ENCODE measurements at regions not wholly inside any gene's neighbourhood (a gene's known extent, or its start where the extent isn't known, plus 50 kb on each side); places are given as distances from the start of the nearest gene placed in this dataset.

DNA sequence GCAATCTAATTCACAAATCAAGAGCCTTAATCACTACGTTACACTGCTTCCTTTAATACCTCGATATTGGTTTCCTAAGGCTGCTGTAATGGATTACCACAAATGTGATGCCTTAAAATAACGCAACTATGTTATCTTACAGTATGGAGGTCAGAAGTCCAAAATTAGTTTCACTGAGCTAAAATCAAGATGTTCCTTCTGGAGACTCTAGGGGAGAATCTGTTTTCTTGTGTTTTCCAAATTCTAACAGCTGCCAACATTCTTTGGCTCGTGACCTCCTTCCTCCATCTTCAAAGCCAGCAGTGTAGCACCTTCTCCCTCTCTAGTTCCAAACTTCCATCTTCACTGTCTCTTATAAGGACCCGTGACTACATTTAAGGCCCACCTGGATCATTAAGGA, 335.0 kb upstream of the NFIA start (continued):
- TF ChIP-seq, protein P1, sequence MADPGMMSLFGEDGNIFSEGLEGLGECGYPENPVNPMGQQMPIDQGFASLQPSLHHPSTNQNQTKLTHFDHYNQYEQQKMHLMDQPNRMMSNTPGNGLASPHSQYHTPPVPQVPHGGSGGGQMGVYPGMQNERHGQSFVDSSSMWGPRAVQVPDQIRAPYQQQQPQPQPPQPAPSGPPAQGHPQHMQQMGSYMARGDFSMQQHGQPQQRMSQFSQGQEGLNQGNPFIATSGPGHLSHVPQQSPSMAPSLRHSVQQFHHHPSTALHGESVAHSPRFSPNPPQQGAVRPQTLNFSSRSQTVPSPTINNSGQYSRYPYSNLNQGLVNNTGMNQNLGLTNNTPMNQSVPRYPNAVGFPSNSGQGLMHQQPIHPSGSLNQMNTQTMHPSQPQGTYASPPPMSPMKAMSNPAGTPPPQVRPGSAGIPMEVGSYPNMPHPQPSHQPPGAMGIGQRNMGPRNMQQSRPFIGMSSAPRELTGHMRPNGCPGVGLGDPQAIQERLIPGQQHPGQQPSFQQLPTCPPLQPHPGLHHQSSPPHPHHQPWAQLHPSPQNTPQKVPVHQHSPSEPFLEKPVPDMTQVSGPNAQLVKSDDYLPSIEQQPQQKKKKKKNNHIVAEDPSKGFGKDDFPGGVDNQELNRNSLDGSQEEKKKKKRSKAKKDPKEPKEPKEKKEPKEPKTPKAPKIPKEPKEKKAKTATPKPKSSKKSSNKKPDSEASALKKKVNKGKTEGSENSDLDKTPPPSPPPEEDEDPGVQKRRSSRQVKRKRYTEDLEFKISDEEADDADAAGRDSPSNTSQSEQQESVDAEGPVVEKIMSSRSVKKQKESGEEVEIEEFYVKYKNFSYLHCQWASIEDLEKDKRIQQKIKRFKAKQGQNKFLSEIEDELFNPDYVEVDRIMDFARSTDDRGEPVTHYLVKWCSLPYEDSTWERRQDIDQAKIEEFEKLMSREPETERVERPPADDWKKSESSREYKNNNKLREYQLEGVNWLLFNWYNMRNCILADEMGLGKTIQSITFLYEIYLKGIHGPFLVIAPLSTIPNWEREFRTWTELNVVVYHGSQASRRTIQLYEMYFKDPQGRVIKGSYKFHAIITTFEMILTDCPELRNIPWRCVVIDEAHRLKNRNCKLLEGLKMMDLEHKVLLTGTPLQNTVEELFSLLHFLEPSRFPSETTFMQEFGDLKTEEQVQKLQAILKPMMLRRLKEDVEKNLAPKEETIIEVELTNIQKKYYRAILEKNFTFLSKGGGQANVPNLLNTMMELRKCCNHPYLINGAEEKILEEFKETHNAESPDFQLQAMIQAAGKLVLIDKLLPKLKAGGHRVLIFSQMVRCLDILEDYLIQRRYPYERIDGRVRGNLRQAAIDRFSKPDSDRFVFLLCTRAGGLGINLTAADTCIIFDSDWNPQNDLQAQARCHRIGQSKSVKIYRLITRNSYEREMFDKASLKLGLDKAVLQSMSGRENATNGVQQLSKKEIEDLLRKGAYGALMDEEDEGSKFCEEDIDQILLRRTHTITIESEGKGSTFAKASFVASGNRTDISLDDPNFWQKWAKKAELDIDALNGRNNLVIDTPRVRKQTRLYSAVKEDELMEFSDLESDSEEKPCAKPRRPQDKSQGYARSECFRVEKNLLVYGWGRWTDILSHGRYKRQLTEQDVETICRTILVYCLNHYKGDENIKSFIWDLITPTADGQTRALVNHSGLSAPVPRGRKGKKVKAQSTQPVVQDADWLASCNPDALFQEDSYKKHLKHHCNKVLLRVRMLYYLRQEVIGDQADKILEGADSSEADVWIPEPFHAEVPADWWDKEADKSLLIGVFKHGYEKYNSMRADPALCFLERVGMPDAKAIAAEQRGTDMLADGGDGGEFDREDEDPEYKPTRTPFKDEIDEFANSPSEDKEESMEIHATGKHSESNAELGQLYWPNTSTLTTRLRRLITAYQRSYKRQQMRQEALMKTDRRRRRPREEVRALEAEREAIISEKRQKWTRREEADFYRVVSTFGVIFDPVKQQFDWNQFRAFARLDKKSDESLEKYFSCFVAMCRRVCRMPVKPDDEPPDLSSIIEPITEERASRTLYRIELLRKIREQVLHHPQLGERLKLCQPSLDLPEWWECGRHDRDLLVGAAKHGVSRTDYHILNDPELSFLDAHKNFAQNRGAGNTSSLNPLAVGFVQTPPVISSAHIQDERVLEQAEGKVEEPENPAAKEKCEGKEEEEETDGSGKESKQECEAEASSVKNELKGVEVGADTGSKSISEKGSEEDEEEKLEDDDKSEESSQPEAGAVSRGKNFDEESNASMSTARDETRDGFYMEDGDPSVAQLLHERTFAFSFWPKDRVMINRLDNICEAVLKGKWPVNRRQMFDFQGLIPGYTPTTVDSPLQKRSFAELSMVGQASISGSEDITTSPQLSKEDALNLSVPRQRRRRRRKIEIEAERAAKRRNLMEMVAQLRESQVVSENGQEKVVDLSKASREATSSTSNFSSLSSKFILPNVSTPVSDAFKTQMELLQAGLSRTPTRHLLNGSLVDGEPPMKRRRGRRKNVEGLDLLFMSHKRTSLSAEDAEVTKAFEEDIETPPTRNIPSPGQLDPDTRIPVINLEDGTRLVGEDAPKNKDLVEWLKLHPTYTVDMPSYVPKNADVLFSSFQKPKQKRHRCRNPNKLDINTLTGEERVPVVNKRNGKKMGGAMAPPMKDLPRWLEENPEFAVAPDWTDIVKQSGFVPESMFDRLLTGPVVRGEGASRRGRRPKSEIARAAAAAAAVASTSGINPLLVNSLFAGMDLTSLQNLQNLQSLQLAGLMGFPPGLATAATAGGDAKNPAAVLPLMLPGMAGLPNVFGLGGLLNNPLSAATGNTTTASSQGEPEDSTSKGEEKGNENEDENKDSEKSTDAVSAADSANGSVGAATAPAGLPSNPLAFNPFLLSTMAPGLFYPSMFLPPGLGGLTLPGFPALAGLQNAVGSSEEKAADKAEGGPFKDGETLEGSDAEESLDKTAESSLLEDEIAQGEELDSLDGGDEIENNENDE (IDR thresholded peaks at IDR 0.05; ENCODE audit: insufficient replicate concordance, low read length), result no peak
- TF ChIP-seq EP300 (IDR thresholded peaks at IDR 0.05; ENCODE audit: borderline replicate concordance in 1 of 2, low read depth in 2 of 2, low read length in 2 of 2) (no peak), SIX5 (IDR thresholded peaks at IDR 0.05; ENCODE audit: low read depth, low read length) (no peak), SUZ12 (IDR thresholded peaks at IDR 0.05; ENCODE audit: low read length) (no peak), POLR2AphosphoS5 (IDR thresholded peaks at IDR 0.05; ENCODE audit: low read depth, low read length) (no peak), RBBP5 (IDR thresholded peaks at IDR 0.05; ENCODE audit: borderline replicate concordance, low read depth, low read length) (no peak), CTBP2 (IDR thresholded peaks at IDR 0.05; ENCODE audit: borderline replicate concordance, insufficient read depth, insufficient read length, low read length) (no peak), RFX5 (IDR thresholded peaks at IDR 0.05; ENCODE audit: borderline replicate concordance, low read depth, low read length) (no peak), BRCA1 (IDR thresholded peaks at IDR 0.05; ENCODE audit: low read depth, low read length) (no peak)
- TF ChIP-seq, protein P2, sequence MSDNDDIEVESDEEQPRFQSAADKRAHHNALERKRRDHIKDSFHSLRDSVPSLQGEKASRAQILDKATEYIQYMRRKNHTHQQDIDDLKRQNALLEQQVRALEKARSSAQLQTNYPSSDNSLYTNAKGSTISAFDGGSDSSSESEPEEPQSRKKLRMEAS (IDR thresholded peaks at IDR 0.05), result no peak
